Esophagus squamous epithelium (tissue), 4 donors: ENCODE measurements at regions not wholly inside any gene's neighbourhood (a gene's known extent, or its start where the extent isn't known, plus 50 kb on each side); places are given as distances from the start of the nearest gene placed in this dataset.

Source experiments
- CTCF ChIP-seq, 6 experiments: fragments of 450-650 bp in 4 of 6; fragments of 200-600 bp in 2 of 6; sonication (generic) in 2 of 6; IDR thresholded peaks; one replicate each; pipeline ENCODE4 v1.5.1; 2016 to 2019; ENCODE audit warnings: antibody characterized with exemption in 6 of 6, mild to moderate bottlenecking in 4 of 6, moderate library complexity in 4 of 6
- POLR2A ChIP-seq, 4 donors: fragments of 450-650 bp; IDR thresholded peaks; one replicate each; pipeline ENCODE4 v1.6.1; 2017; ENCODE audit warnings: antibody characterized with exemption in 4 of 4, mild to moderate bottlenecking in 4 of 4, moderate library complexity in 3 of 4

- TF ChIP-seq POLR2A (IDR thresholded peaks at IDR 0.05) (no peak), CTCF (IDR thresholded peaks at IDR 0.05) (no peak)
Measured at GRCh38 chr5:77545285-77545684, 53.2 kb upstream of the WDR41 start.
